Trophoblast cell (in vitro differentiated cells and primary cell): ENCODE measurements at regions not wholly inside any gene's neighbourhood (a gene's known extent, or its start where the extent isn't known, plus 50 kb on each side); places are given as distances from the start of the nearest gene placed in this dataset.

ENCODE experiments used
- DNase-seq, 2 donors: peaks; one replicate each; pipeline ENCODE4 v3.0.0-alpha.2; 2016
- H2AFZ ChIP-seq: 2 replicates; pipeline ENCODE4 v1.6.1; 2013; ENCODE audit warnings: low read length, moderate library complexity, mild to moderate bottlenecking; ENCODE audit not compliant: insufficient read depth, poor library complexity
- H2AK5ac ChIP-seq: 2 replicates; pipeline ENCODE4 v1.6.1; 2013; ENCODE audit warnings: mild to moderate bottlenecking, low read length
- H2BK120ac ChIP-seq: 2 replicates; pipeline ENCODE4 v1.6.1; 2013; ENCODE audit warnings: low read length, mild to moderate bottlenecking, moderate library complexity; ENCODE audit not compliant: insufficient read depth, poor library complexity
- H2BK12ac ChIP-seq: 2 replicates; pipeline ENCODE4 v1.6.1; 2013; ENCODE audit warnings: mild to moderate bottlenecking, low read length, moderate library complexity
- H2BK5ac ChIP-seq: 2 replicates; pipeline ENCODE4 v1.6.1; 2013; ENCODE audit warnings: low read length, low read depth, moderate library complexity, mild to moderate bottlenecking; ENCODE audit not compliant: poor library complexity
- H3K14ac ChIP-seq: 2 replicates; pipeline ENCODE4 v1.6.1; 2013; ENCODE audit warnings: mild to moderate bottlenecking, low read length
- H3K18ac ChIP-seq: 2 replicates; pipeline ENCODE4 v1.6.1; 2013; ENCODE audit warnings: mild to moderate bottlenecking, low read length
- H3K23ac ChIP-seq: 2 replicates; pipeline ENCODE4 v1.6.1; 2013; ENCODE audit warnings: low read length
- H3K27ac ChIP-seq: 2 replicates; pipeline ENCODE4 v1.5.1; 2013; ENCODE audit warnings: low read depth, mild to moderate bottlenecking, inconsistent platforms, low read length, moderate library complexity
- H3K27me3 ChIP-seq: 2 replicates; pipeline ENCODE4 v1.6.1; 2013; ENCODE audit warnings: inconsistent platforms, mild to moderate bottlenecking, low read length, moderate library complexity; ENCODE audit not compliant: insufficient read depth
- H3K36me3 ChIP-seq, 2 experiments: 1 replicate in 1 of 2; 2 replicates in 1 of 2; pipeline ENCODE4 v1.6.1; 2013; ENCODE audit warnings: low read length in 2 of 2, mild to moderate bottlenecking in 2 of 2, moderate library complexity in 1 of 2; ENCODE audit not compliant: insufficient read depth in 2 of 2, control insufficient read depth in 1 of 2
- H3K4ac ChIP-seq: 2 replicates; pipeline ENCODE4 v1.6.1; 2013; ENCODE audit warnings: low read depth, mild to moderate bottlenecking, low read length, moderate library complexity
- H3K4me1 ChIP-seq, 2 experiments: 1 replicate in 1 of 2; 2 replicates in 1 of 2; pipeline ENCODE4 v1.6.1; 2013; ENCODE audit warnings: low read length in 2 of 2, mild to moderate bottlenecking in 2 of 2, moderate library complexity in 1 of 2; ENCODE audit not compliant: insufficient read depth in 2 of 2, control insufficient read depth in 1 of 2
- H3K4me2 ChIP-seq: 2 replicates; pipeline ENCODE4 v1.6.1; 2013; ENCODE audit warnings: inconsistent platforms, mild to moderate bottlenecking, low read length, moderate library complexity
- H3K4me3 ChIP-seq: 2 replicates; pipeline ENCODE4 v1.5.1; 2013; ENCODE audit warnings: mild to moderate bottlenecking, low read depth, low read length, inconsistent platforms
- H3K79me1 ChIP-seq: one replicate; pipeline ENCODE4 v1.6.1; 2013; ENCODE audit warnings: low read length
- H3K79me2 ChIP-seq: 2 replicates; pipeline ENCODE4 v1.6.1; 2013; ENCODE audit warnings: low read length, mild to moderate bottlenecking; ENCODE audit not compliant: control insufficient read depth, insufficient read depth, poor library complexity
- H3K9ac ChIP-seq: 2 replicates; pipeline ENCODE4 v1.6.1; 2013; ENCODE audit warnings: mild to moderate bottlenecking, low read length
- H3K9me3 ChIP-seq: 2 replicates; pipeline ENCODE4 v1.6.1; 2013; ENCODE audit warnings: low read depth, mild to moderate bottlenecking, control low read depth, inconsistent platforms, low read length; ENCODE audit not compliant: insufficient read depth
- H4K12ac ChIP-seq: 2 replicates; pipeline ENCODE4 v1.6.1; 2013; ENCODE audit warnings: low read depth, mild to moderate bottlenecking, low read length, moderate library complexity
- H4K8ac ChIP-seq: 2 replicates; pipeline ENCODE4 v1.6.1; 2013; ENCODE audit warnings: low read depth, mild to moderate bottlenecking, low read length, moderate library complexity
- H4K91ac ChIP-seq: one replicate; pipeline ENCODE4 v1.6.1; 2013; ENCODE audit warnings: low read depth, mild to moderate bottlenecking, low read length, moderate library complexity
- WGBS: extraction: QIAGEN DNeasy Blood & Tissue Kit; methylation state at CpG from one replicate; pipeline ENCODE4 v1.1.7; 2013; ENCODE audit warnings: missing lambda C conversion rate; ENCODE audit not compliant: insufficient read length, insufficient coverage; ENCODE audit errors: extremely low coverage; 5-methylcytosine and 5-hydroxymethylcytosine counted together

GRCh38 chr12:125198652-125199051 lies 133.4 kb downstream of the AACS start:
- no peak for DNase-seq
- H3K27ac ChIP-seq, result no peak overlapping the region
- no peak overlapping the region for H4K91ac ChIP-seq
- H3K23ac ChIP-seq, result no peak overlapping the region
- no peaks in the 10 kb centered on the region for H3K79me2 ChIP-seq
- H3K4me1 ChIP-seq, result no peaks in the 10 kb centered on the region
- H3K4ac ChIP-seq, result no peak overlapping the region
- no peak overlapping the region for H3K4me2 ChIP-seq
- no peak overlapping the region for H4K8ac ChIP-seq
- no peak overlapping the region for H2BK5ac ChIP-seq
- H3K9me3 ChIP-seq, result peaks cover 2% of the 10 kb centered on the region
- H2AFZ ChIP-seq, result no peak overlapping the region
- no peak overlapping the region for H3K14ac ChIP-seq
- no peak overlapping the region for H2BK120ac ChIP-seq
- H4K12ac ChIP-seq, result no peak overlapping the region
- no CpG with 5 or more reads among the region's 4 CpGs for WGBS
- no peak overlapping the region for H3K18ac ChIP-seq
- H3K36me3 ChIP-seq, result no peaks in the 10 kb centered on the region
- H3K9ac ChIP-seq, result no peak overlapping the region
- H2BK12ac ChIP-seq, result no peak overlapping the region
- no peak overlapping the region for H3K4me3 ChIP-seq
- H3K27me3 ChIP-seq, result no peaks in the 10 kb centered on the region
- no peaks in the 10 kb centered on the region for H3K79me1 ChIP-seq
- H2AK5ac ChIP-seq, result no peak overlapping the region

- Histone ChIP-seq H2AK5ac (no peak overlapping the region), H3K27me3 (no peaks in the 10 kb centered on the region), H4K12ac (no peak overlapping the region), H3K14ac (no peak overlapping the region), H2AFZ (no peak overlapping the region), H3K27ac (no peak overlapping the region), H3K79me2 (no peaks in the 10 kb centered on the region), H2BK120ac (no peak overlapping the region), H3K23ac (no peak overlapping the region), H4K8ac (no peak overlapping the region), H3K4me1 (no peaks in the 10 kb centered on the region), H3K18ac (no peak overlapping the region), H2BK5ac (no peak overlapping the region), H4K91ac (no peak overlapping the region), H3K4me3 (no peak overlapping the region), H3K9me3 (peaks cover 2% of the 10 kb centered on the region), H3K36me3 (no peaks in the 10 kb centered on the region), H3K4ac (no peak overlapping the region), H3K79me1 (no peaks in the 10 kb centered on the region), H2BK12ac (no peak overlapping the region), H3K4me2 (no peak overlapping the region), H3K9ac (no peak overlapping the region)
- WGBS, result no CpG with 5 or more reads among the region's 3 CpGs
- no peak for DNase-seq
Observed at GRCh38 chr12:125201090-125201489, 135.9 kb downstream of the AACS start.

- Histone ChIP-seq H2BK120ac (no peak overlapping the region), H3K14ac (no peak overlapping the region), H4K91ac (no peak overlapping the region), H2BK12ac (no peak overlapping the region), H3K79me1 (no peaks in the 10 kb centered on the region), H3K4ac (no peak overlapping the region), H4K12ac (no peak overlapping the region), H3K23ac (no peak overlapping the region), H2BK5ac (no peak overlapping the region), H2AK5ac (no peak overlapping the region), H3K4me2 (no peak overlapping the region), H3K27me3 (no peaks in the 10 kb centered on the region), H3K4me1 (no peaks in the 10 kb centered on the region), H3K27ac (no peak overlapping the region), H2AFZ (no peak overlapping the region), H4K8ac (no peak overlapping the region), H3K36me3 (no peaks in the 10 kb centered on the region), H3K9ac (no peak overlapping the region), H3K18ac (no peak overlapping the region), H3K79me2 (no peaks in the 10 kb centered on the region), H3K4me3 (no peak overlapping the region), H3K9me3 (peaks cover 2% of the 10 kb centered on the region)
- WGBS, result no CpG with 5 or more reads among the region's 2 CpGs
- DNase-seq, result no peak
Observed at GRCh38 chr12:125201940-125202339, 136.7 kb downstream of the AACS start.

GRCh38 chr12:125202421-125202820 lies 137.2 kb downstream of the AACS start:
- H2BK5ac ChIP-seq, result no peak overlapping the region
- H3K4me3 ChIP-seq, result no peak overlapping the region
- no peak overlapping the region for H3K4ac ChIP-seq
- H3K23ac ChIP-seq, result no peak overlapping the region
- H4K91ac ChIP-seq, result no peak overlapping the region
- no peak overlapping the region for H2AFZ ChIP-seq
- H2BK12ac ChIP-seq, result no peak overlapping the region
- H3K18ac ChIP-seq, result no peak overlapping the region
- H3K36me3 ChIP-seq, result no peaks in the 10 kb centered on the region
- WGBS, result no CpG with 5 or more reads among the region's 1 CpG
- H4K8ac ChIP-seq, result no peak overlapping the region
- H3K79me1 ChIP-seq, result no peaks in the 10 kb centered on the region
- no peak overlapping the region for H2BK120ac ChIP-seq
- no peak for DNase-seq
- H2AK5ac ChIP-seq, result no peak overlapping the region
- H3K79me2 ChIP-seq, result no peaks in the 10 kb centered on the region
- no peak overlapping the region for H4K12ac ChIP-seq
- no peak overlapping the region for H3K27ac ChIP-seq
- H3K14ac ChIP-seq, result no peak overlapping the region
- H3K4me1 ChIP-seq, result no peaks in the 10 kb centered on the region
- no peak overlapping the region for H3K9ac ChIP-seq
- H3K9me3 ChIP-seq, result peaks cover 2% of the 10 kb centered on the region
- no peaks in the 10 kb centered on the region for H3K27me3 ChIP-seq
- no peak overlapping the region for H3K4me2 ChIP-seq
